ENCODE measurements at regions not wholly inside any gene's neighbourhood (a gene's known extent, or its start where the extent isn't known, plus 50 kb on each side); places are given as distances from the start of the nearest gene placed in this dataset.

DNA sequence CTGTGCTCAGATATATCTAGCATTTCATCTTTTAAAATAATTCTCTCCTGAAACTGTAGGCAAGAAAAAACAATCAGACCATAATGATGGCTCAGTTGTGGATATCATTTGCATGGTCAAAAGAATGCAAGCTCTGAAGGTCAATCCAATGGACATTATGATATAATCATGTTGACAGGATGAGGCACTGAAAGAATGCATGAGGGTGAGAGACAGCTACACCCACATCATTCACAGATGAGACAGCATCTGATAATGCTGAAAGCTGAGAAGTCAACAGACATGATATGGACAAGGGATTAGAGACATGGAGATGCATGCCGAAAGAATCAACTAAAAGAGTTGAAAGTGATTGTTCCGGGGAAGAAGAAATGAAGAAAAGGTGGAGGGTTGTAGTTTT, 346.4 kb upstream of the CDH5 start:
- TF ChIP-seq, protein P1, sequence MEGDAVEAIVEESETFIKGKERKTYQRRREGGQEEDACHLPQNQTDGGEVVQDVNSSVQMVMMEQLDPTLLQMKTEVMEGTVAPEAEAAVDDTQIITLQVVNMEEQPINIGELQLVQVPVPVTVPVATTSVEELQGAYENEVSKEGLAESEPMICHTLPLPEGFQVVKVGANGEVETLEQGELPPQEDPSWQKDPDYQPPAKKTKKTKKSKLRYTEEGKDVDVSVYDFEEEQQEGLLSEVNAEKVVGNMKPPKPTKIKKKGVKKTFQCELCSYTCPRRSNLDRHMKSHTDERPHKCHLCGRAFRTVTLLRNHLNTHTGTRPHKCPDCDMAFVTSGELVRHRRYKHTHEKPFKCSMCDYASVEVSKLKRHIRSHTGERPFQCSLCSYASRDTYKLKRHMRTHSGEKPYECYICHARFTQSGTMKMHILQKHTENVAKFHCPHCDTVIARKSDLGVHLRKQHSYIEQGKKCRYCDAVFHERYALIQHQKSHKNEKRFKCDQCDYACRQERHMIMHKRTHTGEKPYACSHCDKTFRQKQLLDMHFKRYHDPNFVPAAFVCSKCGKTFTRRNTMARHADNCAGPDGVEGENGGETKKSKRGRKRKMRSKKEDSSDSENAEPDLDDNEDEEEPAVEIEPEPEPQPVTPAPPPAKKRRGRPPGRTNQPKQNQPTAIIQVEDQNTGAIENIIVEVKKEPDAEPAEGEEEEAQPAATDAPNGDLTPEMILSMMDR (IDR thresholded peaks at IDR 0.05): no peak
- TF ChIP-seq POLR2A (IDR thresholded peaks at IDR 0.05) (no peak), POLR2AphosphoS5 (IDR thresholded peaks at IDR 0.05) (no peak)

All from breast epithelium (tissue), 3 donors.